Endothelial cell of umbilical vein (primary cell): ENCODE measurements at regions not wholly inside any gene's neighbourhood (a gene's known extent, or its start where the extent isn't known, plus 50 kb on each side); places are given as distances from the start of the nearest gene placed in this dataset.

Experiments used
- BruUV-seq: library from RNA; stranded (reverse); fragments of 400-500 nt; replicated peaks from 2 replicates; lab custom pipeline; 2021; lab: Mats Ljungman, UMichigan
- CTCF ChIA-PET: fragments of 300-600, 350-600 bp; sonication (Branson Sonifier 250); formaldehyde crosslinking; loops from one replicate; lab custom pipeline; 2021; ENCODE audit warnings: antibody characterized with exemption, inconsistent platforms; lab: Charles Lee
- POLR2A ChIA-PET: fragments of 300-600, 350-600 bp; sonication (Branson Sonifier 250); formaldehyde crosslinking; loops from one replicate; lab custom pipeline; 2021; ENCODE audit warnings: antibody characterized with exemption, inconsistent platforms; lab: Charles Lee
- DNase-seq: peaks from one replicate; pipeline ENCODE4 v3.0.0-alpha.2; 2011; ENCODE audit warnings: low read depth, low spot score
- FAIRE-seq: peaks from 2 replicates; lab custom pipeline; 2011; peaks lifted over from hg19 to GRCh38; lab: Jason Lieb, UNC
- H2AFZ ChIP-seq: 2 replicates; pipeline ENCODE4 v1.6.0; 2012; ENCODE audit warnings: low read depth, low read length, control low read depth, inconsistent platforms
- H3K27ac ChIP-seq: 2 replicates; pipeline ENCODE4 v1.5.1; 2011; ENCODE audit warnings: low read depth, mild to moderate bottlenecking, control low read depth, low read length, moderate library complexity; ENCODE audit not compliant: insufficient read depth
- H3K27me3 ChIP-seq, 2 experiments: 2 replicates each; pipeline versions ENCODE4 v1.6.0 to v1.6.1; 2011; ENCODE audit warnings: low read length in 2 of 2, mixed read lengths in 1 of 2; ENCODE audit not compliant: control insufficient read depth in 2 of 2, insufficient read depth in 2 of 2
- H3K36me3 ChIP-seq, 2 experiments: 2 replicates in 1 of 2; 3 replicates in 1 of 2; pipeline ENCODE4 v1.5.1; 2011; ENCODE audit warnings: low read length in 2 of 2, mild to moderate bottlenecking in 1 of 2, moderate library complexity in 1 of 2; ENCODE audit not compliant: control insufficient read depth in 2 of 2, insufficient read depth in 2 of 2; ENCODE audit errors: extremely low read depth in 1 of 2
- H3K4me1 ChIP-seq: 3 replicates; pipeline ENCODE4 v1.5.1; 2011; ENCODE audit warnings: mild to moderate bottlenecking, low read length; ENCODE audit not compliant: control insufficient read depth, insufficient read depth; ENCODE audit errors: extremely low read depth
- H3K4me2 ChIP-seq: 2 replicates; pipeline ENCODE4 v1.6.1; 2011; ENCODE audit warnings: low read length, control low read depth, mixed read lengths; ENCODE audit not compliant: insufficient read depth
- H3K4me3 ChIP-seq, 3 experiments: fragments of 200-600 bp in 1 of 3; sonication (generic), shearing (Covaris generic) in 1 of 3; replicated peaks in 1 of 3; 2 replicates each; pipeline ENCODE4 v1.5.1; 2011 to 2016; ENCODE audit warnings: control low read depth in 3 of 3, low read length in 3 of 3, mild to moderate bottlenecking in 2 of 3, inconsistent platforms in 1 of 3, low read depth in 1 of 3, moderate library complexity in 1 of 3; ENCODE audit not compliant: insufficient read depth in 1 of 3
- H3K79me2 ChIP-seq: 2 replicates; pipeline ENCODE4 v1.6.0; 2012; ENCODE audit warnings: low read length, inconsistent platforms; ENCODE audit not compliant: control insufficient read depth, insufficient read depth
- H3K9ac ChIP-seq: replicated peaks from 2 replicates; pipeline ENCODE3; 2011; ENCODE audit warnings: low read length, control low read depth; ENCODE audit not compliant: insufficient read depth; ENCODE audit errors: extremely low read depth
- H3K9me1 ChIP-seq: replicated peaks from 3 replicates; pipeline ENCODE4 v1.6.0; 2011; ENCODE audit warnings: mild to moderate bottlenecking, low read length; ENCODE audit not compliant: control insufficient read depth, insufficient read depth; ENCODE audit errors: extremely low read depth
- H3K9me3 ChIP-seq: replicated peaks from 2 replicates; pipeline ENCODE4 v1.5.1; 2012; ENCODE audit warnings: low read length, inconsistent platforms; ENCODE audit not compliant: control insufficient read depth, insufficient read depth
- H4K20me1 ChIP-seq: replicated peaks from 2 replicates; pipeline ENCODE3; 2011; ENCODE audit warnings: mild to moderate bottlenecking, low read length; ENCODE audit not compliant: control insufficient read depth, insufficient read depth; ENCODE audit errors: extremely low read depth
- EZH2 ChIP-seq: IDR thresholded peaks from 2 replicates; pipeline ENCODE4 v1.6.1; 2012; ENCODE audit warnings: borderline replicate concordance, low read depth, mild to moderate bottlenecking, moderate library complexity, low read length, inconsistent platforms; ENCODE audit not compliant: severe bottlenecking
- FOS ChIP-seq: IDR thresholded peaks from 2 replicates; pipeline ENCODE4 v1.6.1; 2011; ENCODE audit warnings: mild to moderate bottlenecking, low read length, moderate library complexity, borderline replicate concordance; ENCODE audit not compliant: insufficient read depth
- GATA2 ChIP-seq: IDR thresholded peaks from 2 replicates; pipeline ENCODE4 v1.7.0; 2011; ENCODE audit warnings: low read depth, mild to moderate bottlenecking, moderate library complexity, mixed read lengths, low read length; ENCODE audit not compliant: insufficient read length, insufficient read depth
- MYC ChIP-seq: IDR thresholded peaks from one replicate; pipeline ENCODE4 v1.6.1; 2011; ENCODE audit warnings: mild to moderate bottlenecking, low read depth, low read length
- POLR2AphosphoS5 ChIP-seq: IDR thresholded peaks from 2 replicates; pipeline ENCODE4 v1.6.1; 2012; ENCODE audit warnings: low read depth, mild to moderate bottlenecking, control low read depth, low read length, moderate library complexity; ENCODE audit not compliant: insufficient read depth
- dilution Hi-C: fragments of 300-500 bp; cut with MboI; formaldehyde crosslinking; loops from one replicate; pipeline ENCODE4 v1.15.0; 2019; ENCODE audit warnings: low sequenced_read_pairs; ENCODE audit not compliant: extremely low pct_ligation_motif_present
- intact Hi-C: fragments of 100-400 bp; cut with micrococcal nuclease; formaldehyde crosslinking; loops from one replicate; pipeline ENCODE4 v1.10.0; 2022
- TF ChIP-seq, protein P1 (sequence below): IDR thresholded peaks from 2 replicates; pipeline ENCODE4 v1.6.1; 2011; ENCODE audit not compliant: insufficient read depth, insufficient read length

GRCh38 chr7:124989911-124990310, 60.3 kb upstream of the POT1 start:
- dilution Hi-C loops (no loop called here), intact Hi-C loops (no loop called here)
- peaks cover 2% of the 10 kb centered on the region for H3K4me1 ChIP-seq
- no TSS peak for BruUV-seq
- H4K20me1 ChIP-seq: no peaks in the 10 kb centered on the region
- no peak overlapping the region for H3K27ac ChIP-seq
- H2AFZ ChIP-seq: no peak overlapping the region
- FAIRE-seq (no peak), DNase-seq (no peak)
- H3K9ac ChIP-seq: no peak overlapping the region
- no peaks in the 10 kb centered on the region for H3K79me2 ChIP-seq
- H3K27me3 ChIP-seq: no peaks in the 10 kb centered on the region
- POLR2A ChIA-PET: no interaction called here
- no peaks in the 10 kb centered on the region for H3K9me3 ChIP-seq
- no peaks in the 10 kb centered on the region for H3K9me1 ChIP-seq
- H3K4me2 ChIP-seq: no peak overlapping the region
- CTCF ChIA-PET: no interaction called here
- H3K36me3 ChIP-seq: no peaks in the 10 kb centered on the region
- TF ChIP-seq POLR2AphosphoS5 (no peak), EZH2 (no peak), GATA2 (no peak), FOS (no peak), MYC (no peak)
- TF ChIP-seq, protein P1, sequence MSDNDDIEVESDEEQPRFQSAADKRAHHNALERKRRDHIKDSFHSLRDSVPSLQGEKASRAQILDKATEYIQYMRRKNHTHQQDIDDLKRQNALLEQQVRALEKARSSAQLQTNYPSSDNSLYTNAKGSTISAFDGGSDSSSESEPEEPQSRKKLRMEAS: no peak
- no peak overlapping the region for H3K4me3 ChIP-seq
